WTC11 (cell line): ENCODE measurements at regions not wholly inside any gene's neighbourhood (a gene's known extent, or its start where the extent isn't known, plus 50 kb on each side); places are given as distances from the start of the nearest gene placed in this dataset.

Source experiments
- ATAC-seq: fragments of 200-7000 bp; cut with Tn5 transposase; 2 replicates; pipeline ENCODE4 v1.10.0; 2021; ENCODE audit warnings: mild to moderate bottlenecking, moderate library complexity
- CTCF ChIA-PET: fragments of 300-600 bp; sonication (Branson Sonifier 250); formaldehyde crosslinking; loops from one replicate; lab custom pipeline; 2021; ENCODE audit warnings: antibody characterized with exemption; lab: Charles Lee
- POLR2A ChIA-PET: fragments of 350-600 bp; sonication (Branson Sonifier 250); formaldehyde crosslinking; loops from one replicate; lab custom pipeline; 2021; ENCODE audit warnings: antibody characterized with exemption; lab: Charles Lee
- DNase-seq: peaks from one replicate; pipeline ENCODE4 v3.0.0; 2021; ENCODE audit warnings: low spot score
- H3K27ac Mint-ChIP-seq: 2 replicates; pipeline ENCODE4 v1.8.0; 2021; ENCODE audit warnings: mixed read lengths
- H3K27me3 Mint-ChIP-seq: 2 replicates; pipeline ENCODE4 v1.8.0; 2021; ENCODE audit warnings: low read depth, mild to moderate bottlenecking, moderate library complexity, mixed read lengths
- H3K36me3 Mint-ChIP-seq: 2 replicates; pipeline ENCODE4 v1.8.0; 2021; ENCODE audit warnings: mixed read lengths
- H3K4me1 Mint-ChIP-seq: 2 replicates; pipeline ENCODE4 v1.8.0; 2022; ENCODE audit warnings: mixed read lengths
- H3K4me3 Mint-ChIP-seq: 2 replicates; pipeline ENCODE4 v1.8.0; 2021; ENCODE audit warnings: mild to moderate bottlenecking, moderate library complexity, mixed read lengths
- H3K9me3 Mint-ChIP-seq: 2 replicates; pipeline ENCODE4 v1.8.0; 2021; ENCODE audit warnings: mixed read lengths
- EMX1 ChIP-seq: fragments of 250-450 bp; sonication (Bioruptor Pico); IDR thresholded peaks from 2 replicates; pipeline ENCODE4 v1.8.0; 2021; ENCODE audit warnings: mild to moderate bottlenecking
- JAZF1 ChIP-seq: fragments of 250-450 bp; sonication (Bioruptor Pico); IDR thresholded peaks from 2 replicates; pipeline ENCODE4 v1.9.0; 2021; ENCODE audit warnings: moderate library complexity, mild to moderate bottlenecking, inconsistent platforms
- KAT7 ChIP-seq: sonication (generic); formaldehyde crosslinking; IDR thresholded peaks from 2 replicates; pipeline ENCODE4 v1.8.1; 2023; ENCODE audit warnings: missing genetic modification reagents, mild to moderate bottlenecking, borderline replicate concordance
- MYBL2 ChIP-seq: sonication (generic); formaldehyde crosslinking; IDR thresholded peaks from 2 replicates; pipeline ENCODE4 v1.8.1; 2023; ENCODE audit warnings: mild to moderate bottlenecking, moderate library complexity, missing genetic modification reagents
- NFE2L1 ChIP-seq: sonication (generic); formaldehyde crosslinking; IDR thresholded peaks from 2 replicates; pipeline ENCODE4 v1.8.1; 2023; ENCODE audit warnings: missing genetic modification reagents
- NFYB ChIP-seq: sonication (generic); formaldehyde crosslinking; conservative IDR thresholded peaks from 2 replicates; pipeline ENCODE4 v1.8.0; 2022; ENCODE audit warnings: low read depth, missing genetic modification reagents
- NR3C1 ChIP-seq: sonication (generic); formaldehyde crosslinking; conservative IDR thresholded peaks from 2 replicates; pipeline ENCODE4 v1.8.1; 2023; ENCODE audit warnings: low read depth, mild to moderate bottlenecking, missing genetic modification reagents
- SMAD3 ChIP-seq: sonication (generic); formaldehyde crosslinking; IDR thresholded peaks from 2 replicates; pipeline ENCODE4 v1.8.0; 2022; ENCODE audit warnings: missing genetic modification reagents, mild to moderate bottlenecking, borderline replicate concordance
- SMAD4 ChIP-seq: sonication (generic); formaldehyde crosslinking; IDR thresholded peaks from 2 replicates; pipeline ENCODE4 v1.8.0; 2022; ENCODE audit warnings: mild to moderate bottlenecking, missing genetic modification reagents
- TEAD1 ChIP-seq: sonication (generic); formaldehyde crosslinking; IDR thresholded peaks from 2 replicates; pipeline ENCODE4 v1.8.0; 2022; ENCODE audit warnings: mild to moderate bottlenecking, missing genetic modification reagents
- ZBTB21 ChIP-seq: sonication (generic); formaldehyde crosslinking; IDR thresholded peaks from 2 replicates; pipeline ENCODE4 v1.8.1; 2023; ENCODE audit warnings: mild to moderate bottlenecking, missing genetic modification reagents, borderline replicate concordance
- ZNF138 ChIP-seq: sonication (generic); formaldehyde crosslinking; conservative IDR thresholded peaks from 2 replicates; pipeline ENCODE4 v1.8.1; 2022; ENCODE audit warnings: mild to moderate bottlenecking, moderate library complexity, missing genetic modification reagents
- ZNF232 ChIP-seq: sonication (generic); formaldehyde crosslinking; IDR thresholded peaks from 2 replicates; pipeline ENCODE4 v1.8.0; 2022; ENCODE audit warnings: mild to moderate bottlenecking, missing genetic modification reagents
- ZNF416 ChIP-seq: fragments of 250-450 bp; sonication (Bioruptor Pico); IDR thresholded peaks from 2 replicates; pipeline ENCODE4 v1.9.0; 2021; ENCODE audit warnings: mild to moderate bottlenecking, inconsistent platforms
- TF ChIP-seq, protein P1 (sequence below): sonication (generic); formaldehyde crosslinking; IDR thresholded peaks from 2 replicates; pipeline ENCODE4 v1.8.1; 2022; ENCODE audit warnings: low read depth, missing genetic modification reagents, borderline replicate concordance
- TF ChIP-seq, protein P2 (sequence below): sonication (generic); formaldehyde crosslinking; IDR thresholded peaks from 2 replicates; pipeline ENCODE4 v1.8.1; 2023; ENCODE audit warnings: mild to moderate bottlenecking, missing genetic modification reagents
- TF ChIP-seq, protein P3 (sequence below): sonication (generic); formaldehyde crosslinking; IDR thresholded peaks from 2 replicates; pipeline ENCODE4 v1.8.0; 2022; ENCODE audit warnings: mild to moderate bottlenecking, missing genetic modification reagents
- TF ChIP-seq, protein P4 (sequence below): sonication (generic); formaldehyde crosslinking; IDR thresholded peaks from 2 replicates; pipeline ENCODE4 v1.8.1; 2022; ENCODE audit warnings: mild to moderate bottlenecking, missing genetic modification reagents, moderate library complexity, borderline replicate concordance
- TF ChIP-seq, protein P5 (sequence below): sonication (generic); formaldehyde crosslinking; IDR thresholded peaks from 2 replicates; pipeline ENCODE4 v1.8.1; 2023; ENCODE audit warnings: mild to moderate bottlenecking, moderate library complexity, missing genetic modification reagents
- TF ChIP-seq, protein P6 (sequence below): sonication (generic); formaldehyde crosslinking; IDR thresholded peaks from 2 replicates; pipeline ENCODE4 v1.8.0; 2023; ENCODE audit warnings: mild to moderate bottlenecking, missing genetic modification reagents

DNA sequence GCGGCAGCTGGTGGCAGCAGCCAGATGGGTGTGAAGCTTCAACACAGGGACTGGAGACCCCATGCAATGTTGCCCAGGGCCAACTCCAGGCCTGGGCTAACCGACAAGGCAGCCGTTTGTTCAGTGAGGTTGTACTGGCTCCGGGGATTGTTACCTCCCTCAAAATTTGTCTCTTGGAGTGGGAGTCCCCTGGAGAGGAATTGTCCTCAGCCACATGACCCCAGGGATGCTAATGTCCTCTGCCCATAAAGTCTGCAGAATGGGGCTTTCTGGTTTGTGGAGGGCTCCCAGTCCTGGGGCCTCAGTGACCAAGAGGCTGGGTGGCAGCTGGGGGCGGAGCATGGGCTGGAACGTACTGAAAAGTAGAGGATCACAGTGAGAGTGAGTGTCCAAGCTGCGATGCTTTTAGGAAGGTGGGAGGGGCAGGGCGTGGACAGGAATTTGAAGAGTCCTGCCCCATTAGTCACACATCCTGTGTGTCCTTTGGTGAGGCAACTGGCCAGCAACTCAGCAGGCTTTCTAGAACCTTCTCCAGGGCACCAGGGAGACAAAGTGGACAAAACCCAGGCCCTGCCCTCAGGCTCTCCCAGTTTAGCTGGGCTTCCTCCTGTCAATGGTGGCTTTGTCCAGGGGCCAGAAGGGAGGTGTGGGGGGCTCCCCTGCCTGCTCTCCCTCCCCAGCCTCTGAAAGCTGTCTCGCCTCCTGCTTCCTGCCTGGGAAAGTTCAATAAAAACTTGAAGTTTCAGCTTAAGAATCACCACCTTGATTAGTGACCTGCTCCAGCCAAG is 114.0 kb downstream of the NSG2 start:
- Mint-ChIP-seq H3K27me3 (peaks cover 22% of the 10 kb centered on the region), H3K4me1 (peaks cover 4% of the 10 kb centered on the region; the same call in 1 of the 2 replicates)
- DNase-seq = no peak
- CTCF ChIA-PET = interaction anchor here (1.6 kb wide), 1 partner anchor 152 kb away, joined by 7 read pairs; no protein-coding TSS in a partner anchor
- TF ChIP-seq, protein P1, sequence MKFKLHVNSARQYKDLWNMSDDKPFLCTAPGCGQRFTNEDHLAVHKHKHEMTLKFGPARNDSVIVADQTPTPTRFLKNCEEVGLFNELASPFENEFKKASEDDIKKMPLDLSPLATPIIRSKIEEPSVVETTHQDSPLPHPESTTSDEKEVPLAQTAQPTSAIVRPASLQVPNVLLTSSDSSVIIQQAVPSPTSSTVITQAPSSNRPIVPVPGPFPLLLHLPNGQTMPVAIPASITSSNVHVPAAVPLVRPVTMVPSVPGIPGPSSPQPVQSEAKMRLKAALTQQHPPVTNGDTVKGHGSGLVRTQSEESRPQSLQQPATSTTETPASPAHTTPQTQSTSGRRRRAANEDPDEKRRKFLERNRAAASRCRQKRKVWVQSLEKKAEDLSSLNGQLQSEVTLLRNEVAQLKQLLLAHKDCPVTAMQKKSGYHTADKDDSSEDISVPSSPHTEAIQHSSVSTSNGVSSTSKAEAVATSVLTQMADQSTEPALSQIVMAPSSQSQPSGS (CRISPR knock-in tag) = no peak
- TF ChIP-seq ZNF138 (CRISPR knock-in tag) (no peak), EMX1 (no peak), NFE2L1 (CRISPR knock-in tag) (no peak), TEAD1 (CRISPR knock-in tag) (no peak), KAT7 (no peak), NFYB (CRISPR knock-in tag) (no peak), ZNF232 (CRISPR knock-in tag) (no peak), JAZF1 (CRISPR knock-in tag) (no peak), NR3C1 (CRISPR knock-in tag) (no peak), MYBL2 (CRISPR knock-in tag) (no peak), SMAD4 (CRISPR knock-in tag) (no peak), ZNF416 (CRISPR knock-in tag) (no peak), SMAD3 (CRISPR knock-in tag) (no peak), ZBTB21 (CRISPR knock-in tag) (no peak)
- TF ChIP-seq, protein P2, sequence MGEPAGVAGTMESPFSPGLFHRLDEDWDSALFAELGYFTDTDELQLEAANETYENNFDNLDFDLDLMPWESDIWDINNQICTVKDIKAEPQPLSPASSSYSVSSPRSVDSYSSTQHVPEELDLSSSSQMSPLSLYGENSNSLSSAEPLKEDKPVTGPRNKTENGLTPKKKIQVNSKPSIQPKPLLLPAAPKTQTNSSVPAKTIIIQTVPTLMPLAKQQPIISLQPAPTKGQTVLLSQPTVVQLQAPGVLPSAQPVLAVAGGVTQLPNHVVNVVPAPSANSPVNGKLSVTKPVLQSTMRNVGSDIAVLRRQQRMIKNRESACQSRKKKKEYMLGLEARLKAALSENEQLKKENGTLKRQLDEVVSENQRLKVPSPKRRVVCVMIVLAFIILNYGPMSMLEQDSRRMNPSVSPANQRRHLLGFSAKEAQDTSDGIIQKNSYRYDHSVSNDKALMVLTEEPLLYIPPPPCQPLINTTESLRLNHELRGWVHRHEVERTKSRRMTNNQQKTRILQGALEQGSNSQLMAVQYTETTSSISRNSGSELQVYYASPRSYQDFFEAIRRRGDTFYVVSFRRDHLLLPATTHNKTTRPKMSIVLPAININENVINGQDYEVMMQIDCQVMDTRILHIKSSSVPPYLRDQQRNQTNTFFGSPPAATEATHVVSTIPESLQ (CRISPR knock-in tag) = no peak
- TF ChIP-seq, protein P3, sequence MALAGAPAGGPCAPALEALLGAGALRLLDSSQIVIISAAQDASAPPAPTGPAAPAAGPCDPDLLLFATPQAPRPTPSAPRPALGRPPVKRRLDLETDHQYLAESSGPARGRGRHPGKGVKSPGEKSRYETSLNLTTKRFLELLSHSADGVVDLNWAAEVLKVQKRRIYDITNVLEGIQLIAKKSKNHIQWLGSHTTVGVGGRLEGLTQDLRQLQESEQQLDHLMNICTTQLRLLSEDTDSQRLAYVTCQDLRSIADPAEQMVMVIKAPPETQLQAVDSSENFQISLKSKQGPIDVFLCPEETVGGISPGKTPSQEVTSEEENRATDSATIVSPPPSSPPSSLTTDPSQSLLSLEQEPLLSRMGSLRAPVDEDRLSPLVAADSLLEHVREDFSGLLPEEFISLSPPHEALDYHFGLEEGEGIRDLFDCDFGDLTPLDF (CRISPR knock-in tag) = no peak
- TF ChIP-seq, protein P4, sequence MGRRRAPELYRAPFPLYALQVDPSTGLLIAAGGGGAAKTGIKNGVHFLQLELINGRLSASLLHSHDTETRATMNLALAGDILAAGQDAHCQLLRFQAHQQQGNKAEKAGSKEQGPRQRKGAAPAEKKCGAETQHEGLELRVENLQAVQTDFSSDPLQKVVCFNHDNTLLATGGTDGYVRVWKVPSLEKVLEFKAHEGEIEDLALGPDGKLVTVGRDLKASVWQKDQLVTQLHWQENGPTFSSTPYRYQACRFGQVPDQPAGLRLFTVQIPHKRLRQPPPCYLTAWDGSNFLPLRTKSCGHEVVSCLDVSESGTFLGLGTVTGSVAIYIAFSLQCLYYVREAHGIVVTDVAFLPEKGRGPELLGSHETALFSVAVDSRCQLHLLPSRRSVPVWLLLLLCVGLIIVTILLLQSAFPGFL (CRISPR knock-in tag) = no peak
- TF ChIP-seq, protein P5, sequence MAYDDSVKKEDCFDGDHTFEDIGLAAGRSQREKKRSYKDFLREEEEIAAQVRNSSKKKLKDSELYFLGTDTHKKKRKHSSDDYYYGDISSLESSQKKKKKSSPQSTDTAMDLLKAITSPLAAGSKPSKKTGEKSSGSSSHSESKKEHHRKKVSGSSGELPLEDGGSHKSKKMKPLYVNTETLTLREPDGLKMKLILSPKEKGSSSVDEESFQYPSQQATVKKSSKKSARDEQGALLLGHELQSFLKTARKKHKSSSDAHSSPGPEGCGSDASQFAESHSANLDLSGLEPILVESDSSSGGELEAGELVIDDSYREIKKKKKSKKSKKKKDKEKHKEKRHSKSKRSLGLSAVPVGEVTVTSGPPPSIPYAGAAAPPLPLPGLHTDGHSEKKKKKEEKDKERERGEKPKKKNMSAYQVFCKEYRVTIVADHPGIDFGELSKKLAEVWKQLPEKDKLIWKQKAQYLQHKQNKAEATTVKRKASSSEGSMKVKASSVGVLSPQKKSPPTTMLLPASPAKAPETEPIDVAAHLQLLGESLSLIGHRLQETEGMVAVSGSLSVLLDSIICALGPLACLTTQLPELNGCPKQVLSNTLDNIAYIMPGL = no peak
- TF ChIP-seq, protein P6, sequence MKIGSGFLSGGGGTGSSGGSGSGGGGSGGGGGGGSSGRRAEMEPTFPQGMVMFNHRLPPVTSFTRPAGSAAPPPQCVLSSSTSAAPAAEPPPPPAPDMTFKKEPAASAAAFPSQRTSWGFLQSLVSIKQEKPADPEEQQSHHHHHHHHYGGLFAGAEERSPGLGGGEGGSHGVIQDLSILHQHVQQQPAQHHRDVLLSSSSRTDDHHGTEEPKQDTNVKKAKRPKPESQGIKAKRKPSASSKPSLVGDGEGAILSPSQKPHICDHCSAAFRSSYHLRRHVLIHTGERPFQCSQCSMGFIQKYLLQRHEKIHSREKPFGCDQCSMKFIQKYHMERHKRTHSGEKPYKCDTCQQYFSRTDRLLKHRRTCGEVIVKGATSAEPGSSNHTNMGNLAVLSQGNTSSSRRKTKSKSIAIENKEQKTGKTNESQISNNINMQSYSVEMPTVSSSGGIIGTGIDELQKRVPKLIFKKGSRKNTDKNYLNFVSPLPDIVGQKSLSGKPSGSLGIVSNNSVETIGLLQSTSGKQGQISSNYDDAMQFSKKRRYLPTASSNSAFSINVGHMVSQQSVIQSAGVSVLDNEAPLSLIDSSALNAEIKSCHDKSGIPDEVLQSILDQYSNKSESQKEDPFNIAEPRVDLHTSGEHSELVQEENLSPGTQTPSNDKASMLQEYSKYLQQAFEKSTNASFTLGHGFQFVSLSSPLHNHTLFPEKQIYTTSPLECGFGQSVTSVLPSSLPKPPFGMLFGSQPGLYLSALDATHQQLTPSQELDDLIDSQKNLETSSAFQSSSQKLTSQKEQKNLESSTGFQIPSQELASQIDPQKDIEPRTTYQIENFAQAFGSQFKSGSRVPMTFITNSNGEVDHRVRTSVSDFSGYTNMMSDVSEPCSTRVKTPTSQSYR (CRISPR knock-in tag) = no peak
- TF ChIP-seq, all 79 proteins: peak for 0
- Mint-ChIP-seq H3K9me3 (peaks cover 20% of the 10 kb centered on the region), H3K27ac (no peak overlapping the region), H3K4me3 (no peak overlapping the region), H3K36me3 (peaks cover 4% of the 10 kb centered on the region)
- ATAC-seq = no peak
- POLR2A ChIA-PET = no interaction called here
